Heart left ventricle (tissue), 13 donors: ENCODE measurements at regions not wholly inside any gene's neighbourhood (a gene's known extent, or its start where the extent isn't known, plus 50 kb on each side); places are given as distances from the start of the nearest gene placed in this dataset.

Experiments
- CTCF ChIP-seq, 12 donors: fragments of 200-600 bp; sonication (generic) in 4 of 12; IDR thresholded peaks; one replicate each; pipeline versions ENCODE4 v1.5.0 to v1.8.0; 2018 to 2022; ENCODE audit warnings: antibody characterized with exemption in 12 of 12, mild to moderate bottlenecking in 5 of 12
- POLR2A ChIP-seq, 2 donors: fragments of 450-650 bp; IDR thresholded peaks; one replicate each; pipeline ENCODE4 v1.6.1; 2017; ENCODE audit warnings: antibody characterized with exemption in 2 of 2, mild to moderate bottlenecking in 2 of 2, moderate library complexity in 2 of 2
- donor health status: ischemic (EF 13 %, LVEDD 7.1; RV severe dilation, severe dysfunction).
- donor health status: DM: no; HTN: yes; CAD: no.
- donor health status: DM: no; HTN: no; CAD: no.
- donor health status: ischemic (EF 25% LVEDD 6.9; RV normal size, moderate dysfunction).
- donor health status: ischemic (EF 25% LVEDD 5.7; RV mildly dilated, moderate dysfunction).
- donor health status: ischemic (EF 35%, LVEDD 5.7; RV mildly dilated, moderate dysfunction).
- donor health status: nonischemic (EF 11% LVEDD 7.7; RV severe dilation, severe dysfunction).
- donor health status: DM: yes; HTN: yes; CAD: no.
- donor health status: PGD.
- donor health status: ischemic (EF 29% LVEDD 5.4; RV normal size, mild dysfunction).
- donor health status: nonischemic (EF 23%, LVEDD 6.1; RV moderate dilation, normal function).

GRCh38 chr15:67009576-67010569 is 55.5 kb upstream of the SMAD3 start:
- no peak for TF ChIP-seq CTCF (IDR thresholded peaks at IDR 0.05)
- TF ChIP-seq POLR2A (IDR thresholded peaks at IDR 0.05), result no peak
